SK-N-SH treated with all-trans-retinoic acid at 6 μM for 48 hours (cell line): ENCODE measurements at regions not wholly inside any gene's neighbourhood (a gene's known extent, or its start where the extent isn't known, plus 50 kb on each side); places are given as distances from the start of the nearest gene placed in this dataset.

Experiments
- ATAC-seq: fragments of 200-7000 bp; cut with Tn5 transposase; 3 replicates; pipeline ENCODE4 v1.9.1; 2020; ENCODE audit warnings: mild to moderate bottlenecking, moderate library complexity
- BACH2 ChIP-seq: fragments of 250-450 bp; sonication (Bioruptor Pico); IDR thresholded peaks from 2 replicates; pipeline ENCODE4 v1.9.0; 2021; ENCODE audit warnings: mild to moderate bottlenecking, borderline replicate concordance
- CSDC2 ChIP-seq: fragments of 250-450 bp; sonication (Bioruptor Pico); IDR thresholded peaks from 2 replicates; pipeline ENCODE4 v1.5.0; 2020; ENCODE audit warnings: mild to moderate bottlenecking, moderate library complexity
- CSRNP3 ChIP-seq: fragments of 250-450 bp; sonication (Bioruptor Pico); IDR thresholded peaks from 2 replicates; pipeline ENCODE4 v1.5.1; 2021; ENCODE audit warnings: mild to moderate bottlenecking, moderate library complexity
- ESRRG ChIP-seq: fragments of 250-450 bp; sonication (Bioruptor Pico); IDR thresholded peaks from 2 replicates; pipeline ENCODE4 v1.6.1; 2021; ENCODE audit warnings: mild to moderate bottlenecking
- GLIS3 ChIP-seq: fragments of 250-450 bp; sonication (Bioruptor Pico); IDR thresholded peaks from 2 replicates; pipeline ENCODE4 v1.5.0; 2020; ENCODE audit warnings: mild to moderate bottlenecking, moderate library complexity
- ISL1 ChIP-seq: fragments of 250-450 bp; sonication (Bioruptor Pico); IDR thresholded peaks from 2 replicates; pipeline ENCODE4 v2.1.2; 2022; ENCODE audit warnings: mild to moderate bottlenecking, moderate library complexity
- OSR1 ChIP-seq: fragments of 250-450 bp; sonication (Bioruptor Pico); IDR thresholded peaks from 2 replicates; pipeline ENCODE4 v1.8.0; 2022; ENCODE audit warnings: moderate library complexity, mild to moderate bottlenecking, inconsistent platforms
- PATZ1 ChIP-seq: fragments of 250-450 bp; sonication (Bioruptor Pico); IDR thresholded peaks from 2 replicates; pipeline ENCODE4 v1.8.0; 2020; ENCODE audit warnings: mild to moderate bottlenecking, moderate library complexity, borderline replicate concordance
- POU6F1 ChIP-seq: fragments of 250-450 bp; sonication (Bioruptor Pico); IDR thresholded peaks from 2 replicates; pipeline ENCODE4 v1.8.0; 2021; ENCODE audit warnings: low read depth, mild to moderate bottlenecking, moderate library complexity, borderline replicate concordance
- PPARA ChIP-seq: fragments of 250-450 bp; sonication (Bioruptor Pico); IDR thresholded peaks from 2 replicates; pipeline ENCODE4 v1.5.0; 2020; ENCODE audit warnings: mild to moderate bottlenecking, borderline replicate concordance
- RARB ChIP-seq: fragments of 250-450 bp; sonication (Bioruptor Pico); IDR thresholded peaks from 2 replicates; pipeline ENCODE4 v1.8.0; 2021; ENCODE audit warnings: mild to moderate bottlenecking, moderate library complexity
- SNAI2 ChIP-seq: fragments of 250-450 bp; sonication (Bioruptor Pico); IDR thresholded peaks from 2 replicates; pipeline ENCODE4 v1.5.0; 2020; ENCODE audit warnings: mild to moderate bottlenecking, moderate library complexity
- TCF4 ChIP-seq: fragments of 250-450 bp; sonication (Bioruptor Pico); IDR thresholded peaks from 2 replicates; pipeline ENCODE4 v1.8.0; 2021; ENCODE audit warnings: mild to moderate bottlenecking, moderate library complexity, borderline replicate concordance
- TOX ChIP-seq: fragments of 250-450 bp; sonication (Bioruptor Pico); IDR thresholded peaks from 2 replicates; pipeline ENCODE4 v1.8.0; 2021; ENCODE audit warnings: mild to moderate bottlenecking, moderate library complexity, borderline replicate concordance
- ZFP3 ChIP-seq: fragments of 250-450 bp; sonication (Bioruptor Pico); IDR thresholded peaks from 2 replicates; pipeline ENCODE4 v1.5.0; 2020; ENCODE audit warnings: mild to moderate bottlenecking, moderate library complexity
- ZFP30 ChIP-seq: fragments of 450-650 bp; formaldehyde crosslinking; IDR thresholded peaks from 2 replicates; pipeline ENCODE4 v1.5.0; 2022; ENCODE audit warnings: mild to moderate bottlenecking, moderate library complexity
- ZNF70 ChIP-seq: fragments of 450-650 bp; formaldehyde crosslinking; IDR thresholded peaks from 2 replicates; pipeline ENCODE4 v1.5.0; 2020; ENCODE audit warnings: mild to moderate bottlenecking, moderate library complexity
- ZNF8 ChIP-seq: fragments of 450-650 bp; formaldehyde crosslinking; IDR thresholded peaks from 2 replicates; pipeline ENCODE4 v1.5.0; 2020; ENCODE audit warnings: mild to moderate bottlenecking, moderate library complexity
- TF ChIP-seq, protein P1 (sequence below): fragments of 250-450 bp; sonication (Bioruptor Pico); IDR thresholded peaks from 2 replicates; pipeline ENCODE4 v1.5.0; 2020; ENCODE audit warnings: mild to moderate bottlenecking, moderate library complexity
- TF ChIP-seq, protein P2 (sequence below): fragments of 250-450 bp; sonication (Bioruptor Pico); IDR thresholded peaks from 2 replicates; pipeline ENCODE4 v1.5.1; 2020; ENCODE audit warnings: low read depth, mild to moderate bottlenecking, moderate library complexity

DNA sequence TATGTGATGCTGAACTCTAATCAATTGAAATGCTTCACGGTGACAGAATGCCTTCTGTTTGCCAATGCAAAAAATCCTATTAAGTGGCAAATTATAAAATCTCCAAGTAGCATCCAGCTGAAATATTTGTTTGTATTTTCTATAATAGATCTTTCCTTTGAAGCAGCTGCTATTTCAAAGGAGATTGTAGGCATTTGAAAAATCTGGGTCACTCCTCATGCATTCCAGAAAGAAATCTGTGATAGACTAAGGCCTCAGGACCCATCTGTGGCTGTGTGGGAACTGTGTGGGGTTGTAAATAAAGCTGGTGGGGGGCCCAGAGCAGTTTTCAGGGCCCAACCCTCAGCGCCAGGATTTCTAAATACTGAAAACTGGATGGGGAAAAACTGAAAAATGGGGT is 216.9 kb upstream of the ARG1 start:
- no peak for TF ChIP-seq TCF4 (CRISPR knock-in tag)
- TF ChIP-seq ZFP3 (CRISPR knock-in tag): no peak
- TF ChIP-seq, protein P1, sequence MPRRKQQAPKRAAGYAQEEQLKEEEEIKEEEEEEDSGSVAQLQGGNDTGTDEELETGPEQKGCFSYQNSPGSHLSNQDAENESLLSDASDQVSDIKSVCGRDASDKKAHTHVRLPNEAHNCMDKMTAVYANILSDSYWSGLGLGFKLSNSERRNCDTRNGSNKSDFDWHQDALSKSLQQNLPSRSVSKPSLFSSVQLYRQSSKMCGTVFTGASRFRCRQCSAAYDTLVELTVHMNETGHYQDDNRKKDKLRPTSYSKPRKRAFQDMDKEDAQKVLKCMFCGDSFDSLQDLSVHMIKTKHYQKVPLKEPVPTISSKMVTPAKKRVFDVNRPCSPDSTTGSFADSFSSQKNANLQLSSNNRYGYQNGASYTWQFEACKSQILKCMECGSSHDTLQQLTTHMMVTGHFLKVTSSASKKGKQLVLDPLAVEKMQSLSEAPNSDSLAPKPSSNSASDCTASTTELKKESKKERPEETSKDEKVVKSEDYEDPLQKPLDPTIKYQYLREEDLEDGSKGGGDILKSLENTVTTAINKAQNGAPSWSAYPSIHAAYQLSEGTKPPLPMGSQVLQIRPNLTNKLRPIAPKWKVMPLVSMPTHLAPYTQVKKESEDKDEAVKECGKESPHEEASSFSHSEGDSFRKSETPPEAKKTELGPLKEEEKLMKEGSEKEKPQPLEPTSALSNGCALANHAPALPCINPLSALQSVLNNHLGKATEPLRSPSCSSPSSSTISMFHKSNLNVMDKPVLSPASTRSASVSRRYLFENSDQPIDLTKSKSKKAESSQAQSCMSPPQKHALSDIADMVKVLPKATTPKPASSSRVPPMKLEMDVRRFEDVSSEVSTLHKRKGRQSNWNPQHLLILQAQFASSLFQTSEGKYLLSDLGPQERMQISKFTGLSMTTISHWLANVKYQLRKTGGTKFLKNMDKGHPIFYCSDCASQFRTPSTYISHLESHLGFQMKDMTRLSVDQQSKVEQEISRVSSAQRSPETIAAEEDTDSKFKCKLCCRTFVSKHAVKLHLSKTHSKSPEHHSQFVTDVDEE: no peak
- no peak for TF ChIP-seq CSDC2 (CRISPR knock-in tag)
- TF ChIP-seq OSR1 (CRISPR knock-in tag): no peak
- TF ChIP-seq TOX (CRISPR knock-in tag): no peak
- TF ChIP-seq RARB (CRISPR knock-in tag): no peak
- no peak for TF ChIP-seq PATZ1 (CRISPR knock-in tag)
- no peak for TF ChIP-seq ZNF70 (CRISPR knock-in tag)
- TF ChIP-seq CSRNP3 (CRISPR knock-in tag): no peak
- TF ChIP-seq GLIS3 (CRISPR knock-in tag): no peak
- no peak for TF ChIP-seq ZFP30 (CRISPR knock-in tag)
- TF ChIP-seq ZNF8 (CRISPR knock-in tag): no peak
- TF ChIP-seq ESRRG (CRISPR knock-in tag): no peak
- no peak for TF ChIP-seq ISL1 (CRISPR knock-in tag)
- no peak for TF ChIP-seq PPARA (CRISPR knock-in tag)
- TF ChIP-seq, protein P2, sequence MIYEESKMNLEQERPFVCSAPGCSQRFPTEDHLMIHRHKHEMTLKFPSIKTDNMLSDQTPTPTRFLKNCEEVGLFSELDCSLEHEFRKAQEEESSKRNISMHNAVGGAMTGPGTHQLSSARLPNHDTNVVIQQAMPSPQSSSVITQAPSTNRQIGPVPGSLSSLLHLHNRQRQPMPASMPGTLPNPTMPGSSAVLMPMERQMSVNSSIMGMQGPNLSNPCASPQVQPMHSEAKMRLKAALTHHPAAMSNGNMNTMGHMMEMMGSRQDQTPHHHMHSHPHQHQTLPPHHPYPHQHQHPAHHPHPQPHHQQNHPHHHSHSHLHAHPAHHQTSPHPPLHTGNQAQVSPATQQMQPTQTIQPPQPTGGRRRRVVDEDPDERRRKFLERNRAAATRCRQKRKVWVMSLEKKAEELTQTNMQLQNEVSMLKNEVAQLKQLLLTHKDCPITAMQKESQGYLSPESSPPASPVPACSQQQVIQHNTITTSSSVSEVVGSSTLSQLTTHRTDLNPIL (CRISPR knock-in tag): no peak
- TF ChIP-seq SNAI2 (CRISPR knock-in tag): no peak
- TF ChIP-seq POU6F1: no peak
- no peak for ATAC-seq

GRCh38 chr6:131357501-131357900 is 215.5 kb upstream of the ARG1 start:
- ATAC-seq: no peak
- TF ChIP-seq BACH2 (CRISPR knock-in tag) (no peak), POU6F1 (no peak), ZNF8 (CRISPR knock-in tag) (no peak), PATZ1 (CRISPR knock-in tag) (no peak), GLIS3 (CRISPR knock-in tag) (no peak), ZFP30 (CRISPR knock-in tag) (no peak), ISL1 (CRISPR knock-in tag) (no peak), CSRNP3 (CRISPR knock-in tag) (no peak), SNAI2 (CRISPR knock-in tag) (no peak), CSDC2 (CRISPR knock-in tag) (no peak), RARB (CRISPR knock-in tag) (no peak), ESRRG (CRISPR knock-in tag) (no peak), ZNF70 (CRISPR knock-in tag) (no peak), TCF4 (CRISPR knock-in tag) (no peak), TOX (CRISPR knock-in tag) (no peak)
- TF ChIP-seq, protein P2 (CRISPR knock-in tag): no peak
